B cell (primary cell): ENCODE measurements at regions not wholly inside any gene's neighbourhood (a gene's known extent, or its start where the extent isn't known, plus 50 kb on each side); places are given as distances from the start of the nearest gene placed in this dataset.

Experiments used
- ATAC-seq: fragments of 200-7000 bp; cut with Tn5 transposase; one replicate; pipeline ENCODE4 v1.10.0; 2021; ENCODE audit warnings: low read depth, mild to moderate bottlenecking, moderate number of reproducible peaks, moderate library complexity
- CTCF ChIA-PET: fragments of 350-600 bp; sonication (Branson Sonifier 250); formaldehyde crosslinking; loops from one replicate; lab custom pipeline; 2021; ENCODE audit warnings: antibody characterized with exemption, inconsistent platforms; lab: Charles Lee
- POLR2A ChIA-PET: fragments of 350-600 bp; sonication (Branson Sonifier 250); formaldehyde crosslinking; loops from one replicate; lab custom pipeline; 2021; ENCODE audit warnings: antibody characterized with exemption; lab: Charles Lee
- DNase-seq: peaks from one replicate; pipeline ENCODE4 v3.0.0; 2013
- H2AFZ ChIP-seq: 2 replicates; pipeline ENCODE4 v1.6.1; 2012; ENCODE audit warnings: mild to moderate bottlenecking, low read depth, low read length; ENCODE audit not compliant: insufficient read depth, poor library complexity, severe bottlenecking
- H3K27ac ChIP-seq, 2 donors: 1 replicate in 1 of 2; 2 replicates in 1 of 2; pipeline ENCODE4 v1.5.1; 2012 to 2013; ENCODE audit warnings: low read length in 2 of 2, mild to moderate bottlenecking in 2 of 2, moderate library complexity in 1 of 2
- H3K27me3 ChIP-seq, 4 experiments: fragments of 200-600 bp in 1 of 4; sonication (generic) in 1 of 4; replicated peaks in 1 of 4; 1 replicate in 2 of 4; 2 replicates in 2 of 4; pipeline versions ENCODE4 v1.6.1 to v1.7.0; 2013 to 2016; ENCODE audit warnings: low read length in 3 of 4, mild to moderate bottlenecking in 2 of 4, mixed read lengths in 1 of 4, moderate library complexity in 1 of 4; ENCODE audit not compliant: insufficient read depth in 4 of 4, control insufficient read depth in 3 of 4; ENCODE audit errors: control extremely low read depth in 1 of 4
- H3K36me3 ChIP-seq, 2 experiments: replicated peaks in 1 of 2; 1 replicate in 1 of 2; 2 replicates in 1 of 2; pipeline versions ENCODE4 v1.6.1 to v1.7.1; 2013; ENCODE audit warnings: low read length in 1 of 2; ENCODE audit not compliant: insufficient read depth in 2 of 2, control insufficient read depth in 1 of 2; ENCODE audit errors: control extremely low read depth in 1 of 2, extremely low read depth in 1 of 2
- H3K4me1 ChIP-seq, 2 donors: fragments of 200-600 bp in 1 of 2; sonication (generic) in 1 of 2; 1 replicate in 1 of 2; 2 replicates in 1 of 2; pipeline versions ENCODE4 v1.5.1 to v1.6.1; 2013 to 2017; ENCODE audit warnings: low read length in 2 of 2; ENCODE audit not compliant: control insufficient read depth in 2 of 2, insufficient read depth in 2 of 2
- H3K4me2 ChIP-seq: replicated peaks from 2 replicates; pipeline ENCODE3; 2012; ENCODE audit warnings: mild to moderate bottlenecking, low read depth, low read length; ENCODE audit not compliant: poor library complexity, severe bottlenecking
- H3K4me3 ChIP-seq, 5 experiments: fragments of 200-600 bp in 1 of 5; sonication (generic) in 1 of 5; 1 replicate in 3 of 5; 2 replicates in 2 of 5; pipeline versions ENCODE4 v1.5.1 to v1.7.0; 2011 to 2016; ENCODE audit warnings: low read length in 4 of 5, mild to moderate bottlenecking in 4 of 5, low read depth in 2 of 5, control low read depth in 1 of 5, moderate library complexity in 1 of 5; ENCODE audit not compliant: insufficient read depth in 1 of 5; ENCODE audit errors: control extremely low read depth in 1 of 5, extremely low read depth in 1 of 5
- H3K79me2 ChIP-seq: fragments of 200-600 bp; sonication (generic); one replicate; pipeline ENCODE4 v1.6.0; 2016; ENCODE audit warnings: low read length; ENCODE audit not compliant: control insufficient read depth, insufficient read depth
- H3K9ac ChIP-seq: fragments of 200-600 bp; sonication (generic); 2 replicates; pipeline ENCODE4 v1.6.1; 2017; ENCODE audit warnings: mild to moderate bottlenecking, low read length, moderate library complexity
- H3K9me3 ChIP-seq, 3 donors: one replicate each; pipeline versions ENCODE4 v1.6.1 to v1.7.1; 2013; ENCODE audit warnings: low read length in 2 of 3; ENCODE audit not compliant: control insufficient read depth in 2 of 3, insufficient read depth in 1 of 3; ENCODE audit errors: control extremely low read depth in 1 of 3
- H4K20me1 ChIP-seq: 2 replicates; pipeline ENCODE4 v1.6.0; 2012; ENCODE audit warnings: mild to moderate bottlenecking, low read length; ENCODE audit not compliant: insufficient read depth, control insufficient read depth, poor library complexity, severe bottlenecking
- H3K27ac Mint-ChIP-seq: one replicate; pipeline ENCODE4 v1.8.0; 2021; ENCODE audit warnings: mixed read lengths
- H3K27me3 Mint-ChIP-seq: one replicate; pipeline ENCODE4 v1.8.0; 2021; ENCODE audit warnings: mixed read lengths
- H3K4me1 Mint-ChIP-seq: one replicate; pipeline ENCODE4 v1.8.0; 2021; ENCODE audit warnings: mixed read lengths
- H3K4me3 Mint-ChIP-seq: one replicate; pipeline ENCODE4 v1.8.0; 2021; ENCODE audit warnings: mixed read lengths
- H3K9me3 Mint-ChIP-seq: one replicate; pipeline ENCODE4 v1.8.0; 2022; ENCODE audit warnings: mixed read lengths; ENCODE audit not compliant: insufficient read depth
- EZH2 ChIP-seq: IDR thresholded peaks from 2 replicates; pipeline ENCODE4 v1.6.1; 2012; ENCODE audit warnings: borderline replicate concordance, low read depth, mild to moderate bottlenecking, moderate library complexity, low read length; ENCODE audit not compliant: insufficient read depth, poor library complexity, severe bottlenecking
- WGBS: methylation state at CpG from one replicate; pipeline ENCODE4 v1.1.5; 2013; ENCODE audit warnings: missing lambda C conversion rate; ENCODE audit not compliant: insufficient coverage; 5-methylcytosine and 5-hydroxymethylcytosine counted together
- intact Hi-C: fragments of 100-400 bp; cut with micrococcal nuclease; formaldehyde crosslinking; loops from one replicate; pipeline ENCODE4 v1.10.0; 2022
- TF ChIP-seq, protein P1 (sequence below): fragments of 200-600 bp; IDR thresholded peaks from one replicate; pipeline ENCODE4 v1.8.0; 2022; ENCODE audit warnings: antibody characterized with exemption, mild to moderate bottlenecking

DNA sequence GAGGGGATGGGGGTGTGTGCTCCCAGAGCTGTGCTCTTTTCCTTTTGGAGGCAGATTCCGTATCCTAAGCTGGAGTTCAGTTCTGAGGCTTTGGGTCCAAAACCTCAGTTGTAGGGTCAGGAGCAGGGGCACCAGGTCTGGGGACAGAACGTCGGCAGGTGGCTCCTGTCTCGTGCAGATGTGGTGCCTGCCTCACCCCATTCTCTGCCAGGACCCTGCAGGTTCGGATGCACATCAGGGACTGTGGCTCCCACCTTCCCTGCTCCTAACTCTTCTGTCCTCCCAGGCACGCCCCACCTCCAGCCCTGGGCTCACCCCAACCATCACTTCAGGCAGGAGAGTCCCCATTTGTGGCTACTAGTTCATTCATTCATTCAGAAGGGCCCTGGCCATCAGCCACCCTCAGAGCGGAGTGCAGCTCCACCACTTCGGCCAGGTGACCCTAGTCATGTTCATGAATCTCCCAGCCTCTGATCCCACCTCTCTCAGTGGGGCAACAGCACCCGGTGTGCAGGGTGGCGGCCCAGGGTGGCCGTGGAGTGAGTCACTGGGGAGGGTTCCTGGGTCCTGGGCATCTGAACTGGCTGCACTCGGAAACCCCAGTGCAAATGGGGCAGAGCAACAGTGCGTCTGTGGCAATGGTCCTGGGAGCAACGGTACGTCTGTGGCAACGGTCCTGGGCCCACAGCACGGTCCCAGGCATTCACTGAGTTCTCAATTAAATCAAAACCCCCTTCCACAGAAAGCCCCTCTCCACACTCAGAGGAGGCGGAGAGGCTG is 100.8 kb upstream of the FAM20C start:
- no peak for ATAC-seq
- Histone ChIP-seq H3K27me3 (peaks cover 0 to 5% (median 0%) of the 10 kb centered on the region in 4 experiments), H3K79me2 (no peaks in the 10 kb centered on the region), H4K20me1 (no peaks in the 10 kb centered on the region), H3K9ac (no peak overlapping the region), H3K4me2 (no peak overlapping the region), H3K4me1 (peaks cover 0 to 19% of the 10 kb centered on the region in 2 donors), H3K9me3 (no peaks in the 10 kb centered on the region), H2AFZ (no peak overlapping the region), H3K27ac (no peak overlapping the region), H3K4me3 (no peak overlapping the region), H3K36me3 (no peaks in the 10 kb centered on the region)
- Mint-ChIP-seq H3K9me3 (no peaks in the 10 kb centered on the region), H3K4me1 (peaks cover 18% of the 10 kb centered on the region), H3K27ac (no peak overlapping the region), H3K4me3 (no peak overlapping the region), H3K27me3 (peaks cover 27% of the 10 kb centered on the region)
- TF ChIP-seq, protein P1, sequence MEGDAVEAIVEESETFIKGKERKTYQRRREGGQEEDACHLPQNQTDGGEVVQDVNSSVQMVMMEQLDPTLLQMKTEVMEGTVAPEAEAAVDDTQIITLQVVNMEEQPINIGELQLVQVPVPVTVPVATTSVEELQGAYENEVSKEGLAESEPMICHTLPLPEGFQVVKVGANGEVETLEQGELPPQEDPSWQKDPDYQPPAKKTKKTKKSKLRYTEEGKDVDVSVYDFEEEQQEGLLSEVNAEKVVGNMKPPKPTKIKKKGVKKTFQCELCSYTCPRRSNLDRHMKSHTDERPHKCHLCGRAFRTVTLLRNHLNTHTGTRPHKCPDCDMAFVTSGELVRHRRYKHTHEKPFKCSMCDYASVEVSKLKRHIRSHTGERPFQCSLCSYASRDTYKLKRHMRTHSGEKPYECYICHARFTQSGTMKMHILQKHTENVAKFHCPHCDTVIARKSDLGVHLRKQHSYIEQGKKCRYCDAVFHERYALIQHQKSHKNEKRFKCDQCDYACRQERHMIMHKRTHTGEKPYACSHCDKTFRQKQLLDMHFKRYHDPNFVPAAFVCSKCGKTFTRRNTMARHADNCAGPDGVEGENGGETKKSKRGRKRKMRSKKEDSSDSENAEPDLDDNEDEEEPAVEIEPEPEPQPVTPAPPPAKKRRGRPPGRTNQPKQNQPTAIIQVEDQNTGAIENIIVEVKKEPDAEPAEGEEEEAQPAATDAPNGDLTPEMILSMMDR, result no peak
- TF ChIP-seq EZH2, result no peak
- ChIA-PET POLR2A (no interaction called here), CTCF (no interaction called here)
- 88% methylated on average over 18 of the region's 18 CpGs for WGBS
- DNase-seq, result no peak
- intact Hi-C loops, result no loop called here

DNA sequence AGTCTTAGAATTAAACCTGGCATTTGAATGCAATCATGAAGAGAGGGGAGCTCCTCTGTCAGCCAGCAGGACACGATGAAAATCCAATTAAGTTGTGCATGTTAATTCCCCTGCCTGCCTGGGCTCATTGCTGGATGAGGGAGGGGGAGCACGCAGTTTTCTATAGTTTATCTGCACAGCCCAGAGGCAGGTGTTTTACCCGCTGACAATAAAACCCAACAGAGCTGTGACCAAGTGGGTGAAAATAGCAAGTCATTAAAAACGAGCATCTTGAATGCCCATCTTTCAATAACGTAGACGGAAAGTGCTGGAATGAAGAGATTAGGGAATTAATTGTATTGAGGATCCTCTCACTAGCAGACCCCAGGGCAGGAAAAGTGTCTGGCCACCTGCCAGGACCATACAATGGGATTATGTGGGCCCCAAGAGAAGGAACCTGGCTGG is 100.1 kb upstream of the FAM20C start:
- no peak overlapping the region for H3K4me2 ChIP-seq
- no peak overlapping the region for H3K4me3 ChIP-seq
- no peaks in the 10 kb centered on the region for H4K20me1 ChIP-seq
- ATAC-seq (no peak), DNase-seq (no peak)
- peaks cover 18% of the 10 kb centered on the region for H3K4me1 Mint-ChIP-seq
- intact Hi-C loops, result no loop called here
- H3K79me2 ChIP-seq, result no peaks in the 10 kb centered on the region
- no peak overlapping the region for H3K27ac ChIP-seq
- H3K4me1 ChIP-seq, result peaks cover 0 to 19% of the 10 kb centered on the region in 2 donors
- TF ChIP-seq, protein P1, result no peak
- no peak for TF ChIP-seq EZH2
- peaks cover 32% of the 10 kb centered on the region for H3K27me3 Mint-ChIP-seq
- ChIA-PET POLR2A (no interaction called here), CTCF (no interaction called here)
- H3K27me3 ChIP-seq, result peaks cover 0 to 5% (median 0%) of the 10 kb centered on the region in 4 experiments
- H3K9me3 ChIP-seq, result no peaks in the 10 kb centered on the region
- no peak overlapping the region for H3K9ac ChIP-seq
- peaks cover 4% of the 10 kb centered on the region for H3K9me3 Mint-ChIP-seq
- no peaks in the 10 kb centered on the region for H3K36me3 ChIP-seq
- H3K4me3 Mint-ChIP-seq, result no peak overlapping the region
- 84% methylated on average over 3 of the region's 6 CpGs for WGBS
- no peak overlapping the region for H2AFZ ChIP-seq
- no peak overlapping the region for H3K27ac Mint-ChIP-seq
